ENCODE measurements at regions not wholly inside any gene's neighbourhood (a gene's known extent, or its start where the extent isn't known, plus 50 kb on each side); places are given as distances from the start of the nearest gene placed in this dataset.

DNA sequence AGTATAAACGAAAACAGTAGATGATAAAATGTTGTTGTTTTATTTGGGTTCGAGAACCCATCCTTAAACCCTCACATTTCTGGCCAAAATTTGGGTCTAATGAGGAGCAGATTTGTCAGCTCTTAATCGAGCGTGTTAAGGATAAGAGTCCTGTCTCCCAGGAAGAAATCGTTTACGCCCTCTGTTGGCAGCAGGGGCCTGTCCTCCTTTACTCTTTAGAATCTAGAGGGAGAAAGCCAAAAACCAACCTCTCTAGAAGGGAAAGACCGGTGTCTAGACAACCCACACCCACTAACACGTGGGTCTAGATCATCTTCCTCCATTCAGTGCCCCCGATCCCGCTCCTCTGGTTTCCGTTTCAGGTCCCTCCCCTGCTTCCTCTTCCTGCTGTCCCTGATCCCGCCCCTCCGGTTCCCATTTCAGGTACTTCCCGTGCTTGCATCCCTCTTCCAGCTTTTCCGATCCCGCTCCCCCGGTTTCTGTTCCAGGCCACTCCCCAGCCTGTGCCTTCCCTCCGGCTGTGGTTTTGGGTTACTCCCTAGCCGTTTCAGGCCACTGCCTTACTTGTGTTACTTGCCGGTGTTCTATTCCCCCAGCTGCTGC, 339.1 kb downstream of the PAPSS1 start:
- TF ChIP-seq, protein P1, sequence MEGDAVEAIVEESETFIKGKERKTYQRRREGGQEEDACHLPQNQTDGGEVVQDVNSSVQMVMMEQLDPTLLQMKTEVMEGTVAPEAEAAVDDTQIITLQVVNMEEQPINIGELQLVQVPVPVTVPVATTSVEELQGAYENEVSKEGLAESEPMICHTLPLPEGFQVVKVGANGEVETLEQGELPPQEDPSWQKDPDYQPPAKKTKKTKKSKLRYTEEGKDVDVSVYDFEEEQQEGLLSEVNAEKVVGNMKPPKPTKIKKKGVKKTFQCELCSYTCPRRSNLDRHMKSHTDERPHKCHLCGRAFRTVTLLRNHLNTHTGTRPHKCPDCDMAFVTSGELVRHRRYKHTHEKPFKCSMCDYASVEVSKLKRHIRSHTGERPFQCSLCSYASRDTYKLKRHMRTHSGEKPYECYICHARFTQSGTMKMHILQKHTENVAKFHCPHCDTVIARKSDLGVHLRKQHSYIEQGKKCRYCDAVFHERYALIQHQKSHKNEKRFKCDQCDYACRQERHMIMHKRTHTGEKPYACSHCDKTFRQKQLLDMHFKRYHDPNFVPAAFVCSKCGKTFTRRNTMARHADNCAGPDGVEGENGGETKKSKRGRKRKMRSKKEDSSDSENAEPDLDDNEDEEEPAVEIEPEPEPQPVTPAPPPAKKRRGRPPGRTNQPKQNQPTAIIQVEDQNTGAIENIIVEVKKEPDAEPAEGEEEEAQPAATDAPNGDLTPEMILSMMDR (conservative IDR thresholded peaks at IDR 0.05 in 1 of 2, IDR thresholded peaks at IDR 0.05 in 1 of 2; ENCODE audit: extremely low read depth in 1 of 2, insufficient read depth in 1 of 2, low read depth in 1 of 2, low read length in 2 of 2), result no peak
- no peak for TF ChIP-seq EZH2 (IDR thresholded peaks at IDR 0.05; ENCODE audit: borderline replicate concordance, low read length)

All from mammary epithelial cell (primary cell).